ENCODE measurements at regions not wholly inside any gene's neighbourhood (a gene's known extent, or its start where the extent isn't known, plus 50 kb on each side); places are given as distances from the start of the nearest gene placed in this dataset.

GRCh38 chr13:91155512-91156114, 191.9 kb upstream of the MIR17HG start:
- in situ Hi-C loops (cut with HindIII; ENCODE audit: low sequenced_read_pairs) = no loop called here
- no peak for DNase-seq (ENCODE audit: low spot score)

GRCh38 chr13:91157273-91158016, 190.0 kb upstream of the MIR17HG start:
- in situ Hi-C loops (cut with HindIII; ENCODE audit: low sequenced_read_pairs) = no loop called here
- DNase-seq (ENCODE audit: low spot score) = peak; percentile 44

DNA sequence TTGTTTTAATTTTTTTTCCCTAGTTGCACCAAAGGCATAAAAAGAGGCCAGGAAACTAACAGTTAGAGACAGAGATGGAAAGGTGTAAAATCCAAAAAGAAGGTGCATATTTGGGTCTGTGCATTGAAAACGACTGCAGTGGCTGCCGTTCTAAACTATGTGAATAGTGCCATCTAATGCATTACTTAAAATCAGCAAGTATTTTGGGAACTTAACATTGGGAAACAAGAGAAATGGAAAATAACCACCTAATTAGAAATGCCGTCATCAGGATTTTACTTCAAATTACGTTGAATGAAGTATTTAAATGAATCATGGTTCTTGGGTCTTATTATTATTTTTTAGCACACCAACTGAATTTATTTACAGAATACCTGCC, 189.5 kb upstream of the MIR17HG start:
- in situ Hi-C loops (cut with HindIII; ENCODE audit: low sequenced_read_pairs) = no loop called here
- DNase-seq (ENCODE audit: low spot score) = no peak

DNA sequence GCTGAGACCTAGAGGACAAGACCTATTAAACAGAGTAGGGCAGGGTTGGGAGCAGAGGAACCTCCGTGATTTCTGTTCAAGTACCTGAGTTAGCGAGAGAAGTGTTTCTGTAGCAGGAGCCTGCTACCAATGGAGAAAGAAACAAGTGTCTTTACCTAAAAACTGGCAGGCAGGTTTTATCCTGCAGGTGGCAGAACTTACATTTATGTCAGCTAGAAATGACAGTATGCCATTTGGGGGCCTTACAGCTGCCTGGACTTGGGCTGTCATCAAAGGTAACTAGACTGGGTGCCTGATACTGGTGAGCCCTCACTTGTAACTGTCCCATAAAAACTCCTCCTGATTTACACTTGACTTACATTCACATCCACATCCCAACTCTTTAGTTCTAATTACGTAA, 185.3 kb upstream of the MIR17HG start:
- DNase-seq (ENCODE audit: low spot score) = peak; percentile 27
- in situ Hi-C loops (cut with HindIII; ENCODE audit: low sequenced_read_pairs) = no loop called here

GRCh38 chr13:91162589-91162988, 184.9 kb upstream of the MIR17HG start:
- no peak for DNase-seq (ENCODE audit: low spot score)
- in situ Hi-C loops (cut with HindIII; ENCODE audit: low sequenced_read_pairs) = no loop called here

DNA sequence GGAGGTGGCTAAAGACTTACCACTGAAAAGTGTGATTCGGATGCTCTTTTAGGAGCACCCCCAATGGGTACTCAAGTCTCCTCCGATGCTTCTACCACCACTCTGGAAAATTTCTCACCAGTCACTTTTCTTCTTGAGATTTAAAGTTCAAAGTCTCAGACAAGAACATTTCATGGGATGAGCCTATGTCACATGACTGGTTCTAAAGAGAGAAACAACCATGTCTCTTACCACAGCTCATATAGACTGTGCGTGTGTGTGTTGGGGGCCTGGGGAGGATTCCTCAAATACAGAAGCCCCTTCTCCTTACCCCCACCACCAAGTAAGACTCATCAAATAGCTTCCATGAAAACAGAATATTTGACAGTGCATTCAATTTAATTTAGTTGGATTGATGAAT, 181.7 kb upstream of the MIR17HG start:
- in situ Hi-C loops (cut with HindIII; ENCODE audit: low sequenced_read_pairs) = loop anchor here (5.0 kb wide), 1 partner anchor 72 kb away; no protein-coding TSS in a partner anchor
- DNase-seq (ENCODE audit: low spot score) = no peak

DNA sequence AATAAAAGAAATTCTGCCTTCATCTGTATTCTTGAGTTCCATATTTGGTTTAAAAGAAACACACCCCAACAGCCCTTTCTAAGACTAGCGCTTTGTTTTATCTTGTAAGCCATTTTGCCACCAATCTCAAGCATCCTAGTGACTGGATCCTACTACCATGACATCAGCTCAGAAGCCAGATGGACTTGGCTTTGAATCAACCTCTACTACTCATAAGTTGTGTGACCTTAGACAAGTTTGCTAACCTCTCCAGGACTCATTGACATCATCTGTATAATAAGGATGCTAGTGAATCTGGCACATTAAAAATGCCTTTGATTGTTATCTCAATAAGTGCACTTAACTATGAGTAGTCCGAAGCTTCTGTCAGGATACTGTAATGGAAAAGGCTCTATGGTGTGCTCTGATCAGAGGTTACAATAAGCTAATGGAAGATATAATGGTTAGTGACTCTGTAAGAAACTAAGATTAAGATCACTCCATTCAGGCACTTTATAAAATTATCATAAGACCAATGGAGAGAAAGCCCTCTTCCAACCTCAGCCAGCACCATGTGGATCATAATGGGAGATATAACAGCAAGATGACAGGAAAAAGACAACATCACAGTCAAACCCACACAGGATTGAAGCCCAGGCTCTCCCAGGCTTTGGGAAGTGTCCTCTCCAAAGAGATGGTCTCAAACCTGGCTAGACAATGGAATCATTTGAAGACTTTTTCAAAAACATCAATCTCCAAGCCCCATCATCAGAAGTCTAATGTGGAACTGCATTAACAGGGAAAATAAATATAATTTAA, 180.6 kb upstream of the MIR17HG start:
- no peak for DNase-seq (ENCODE audit: low spot score)
- in situ Hi-C loops (cut with HindIII; ENCODE audit: low sequenced_read_pairs) = loop anchor here (5.0 kb wide), 1 partner anchor 70 kb away; no protein-coding TSS in a partner anchor

DNA sequence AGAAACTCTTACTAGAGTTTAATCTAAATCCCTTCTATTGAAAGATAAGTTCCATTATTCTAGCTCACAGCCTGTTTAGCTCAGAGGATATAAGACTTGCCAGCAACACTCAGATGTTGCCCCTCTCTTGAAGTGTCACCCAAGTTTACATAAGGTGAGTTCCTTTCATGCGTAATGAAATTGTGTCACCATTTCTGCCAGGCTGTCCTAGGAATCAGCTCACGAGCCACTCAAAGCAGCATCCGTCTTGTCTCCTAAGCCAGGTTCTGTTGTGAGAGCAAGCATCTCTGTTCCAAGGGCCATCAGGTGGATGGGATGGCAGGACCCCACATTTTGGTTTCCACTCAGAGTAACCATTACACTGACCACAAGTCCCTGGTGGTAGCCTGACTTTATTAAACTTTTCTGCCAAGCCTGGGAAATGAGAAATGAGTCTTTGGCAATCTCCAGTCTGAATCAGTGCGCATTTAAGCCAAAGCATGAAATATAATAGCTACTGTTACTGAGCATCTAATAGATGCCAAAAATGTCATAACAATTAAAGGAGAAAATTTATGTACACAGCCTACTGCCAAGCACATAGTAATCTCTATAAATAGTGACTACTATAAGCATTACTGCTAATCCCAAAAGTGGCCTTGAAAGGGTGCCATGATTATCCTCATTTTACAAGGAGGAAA, 179.6 kb upstream of the MIR17HG start:
- in situ Hi-C loops (cut with HindIII; ENCODE audit: low sequenced_read_pairs) = loop anchor here (5.0 kb wide), 1 partner anchor 69 kb away; no protein-coding TSS in a partner anchor

GRCh38 chr13:91168386-91168711, 179.1 kb upstream of the MIR17HG start:
- in situ Hi-C loops (cut with HindIII; ENCODE audit: low sequenced_read_pairs) = loop anchor here (5.0 kb wide), 1 partner anchor 69 kb away; no protein-coding TSS in a partner anchor
- no peak for DNase-seq (ENCODE audit: low spot score)

More for the DNA sequence above, 179.6 kb upstream of the MIR17HG start:
- no peak for DNase-seq (ENCODE audit: low spot score)

- in situ Hi-C loops (cut with HindIII; ENCODE audit: low sequenced_read_pairs) = loop anchor here (5.0 kb wide), 1 partner anchor 68 kb away; no protein-coding TSS in a partner anchor
- no peak for DNase-seq (ENCODE audit: low spot score)
These were observed 178.0 kb upstream of the MIR17HG start for GRCh38 chr13:91169321-91170050.

DNA sequence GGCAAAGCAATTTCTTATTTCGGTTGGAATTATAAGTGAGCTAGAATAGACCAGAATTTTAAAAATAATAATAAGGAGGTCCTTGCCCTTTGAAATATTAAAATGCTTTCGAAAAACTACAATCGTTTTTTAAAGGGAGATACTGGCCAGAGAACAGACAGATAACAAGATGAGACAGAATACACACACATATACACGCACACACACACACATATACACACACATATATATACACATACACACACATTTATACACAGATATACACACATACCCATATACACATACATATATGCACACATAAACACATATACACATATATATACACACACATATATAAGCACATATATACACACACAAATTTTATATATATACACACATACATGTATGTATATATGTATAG, 175.3 kb upstream of the MIR17HG start:
- no peak for DNase-seq (ENCODE audit: low spot score)
- in situ Hi-C loops (cut with HindIII; ENCODE audit: low sequenced_read_pairs) = no loop called here

- in situ Hi-C loops (cut with HindIII; ENCODE audit: low sequenced_read_pairs) = no loop called here
- DNase-seq (ENCODE audit: low spot score) = no peak
These were observed 172.5 kb upstream of the MIR17HG start for GRCh38 chr13:91174886-91175501.

- in situ Hi-C loops (cut with HindIII; ENCODE audit: low sequenced_read_pairs) = no loop called here
- DNase-seq (ENCODE audit: low spot score) = no peak
These were observed 169.4 kb upstream of the MIR17HG start for GRCh38 chr13:91178099-91178498.

DNA sequence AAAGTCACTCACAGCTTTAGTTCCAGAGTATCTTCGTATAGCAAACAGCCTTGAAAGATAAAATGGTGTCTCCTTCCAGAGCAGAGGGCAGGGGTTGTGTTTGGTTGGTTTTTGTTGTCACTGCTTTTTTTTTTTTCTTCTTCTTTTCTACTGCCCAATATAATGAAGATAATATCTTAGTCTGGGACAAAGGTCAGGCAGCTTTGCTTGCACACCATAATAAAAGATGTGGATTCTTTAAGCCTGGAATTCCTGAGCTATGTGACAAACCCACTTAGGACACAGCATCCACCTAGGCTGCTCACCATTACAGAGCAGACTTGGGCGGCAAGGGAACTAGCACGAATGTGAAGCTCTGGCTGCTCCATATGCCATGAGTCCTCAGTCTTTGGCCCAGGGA, 165.6 kb upstream of the MIR17HG start:
- no peak for DNase-seq (ENCODE audit: low spot score)
- in situ Hi-C loops (cut with HindIII; ENCODE audit: low sequenced_read_pairs) = no loop called here

GRCh38 chr13:91184244-91184926, 163.1 kb upstream of the MIR17HG start:
- no peak for DNase-seq (ENCODE audit: low spot score)
- in situ Hi-C loops (cut with HindIII; ENCODE audit: low sequenced_read_pairs) = no loop called here

- DNase-seq (ENCODE audit: low spot score) = peak; percentile 24
- in situ Hi-C loops (cut with HindIII; ENCODE audit: low sequenced_read_pairs) = no loop called here
These were observed 162.1 kb upstream of the MIR17HG start for GRCh38 chr13:91185294-91185863.

GRCh38 chr13:91187522-91187921, 160.0 kb upstream of the MIR17HG start:
- in situ Hi-C loops (cut with HindIII; ENCODE audit: low sequenced_read_pairs) = no loop called here
- DNase-seq (ENCODE audit: low spot score) = no peak

DNA sequence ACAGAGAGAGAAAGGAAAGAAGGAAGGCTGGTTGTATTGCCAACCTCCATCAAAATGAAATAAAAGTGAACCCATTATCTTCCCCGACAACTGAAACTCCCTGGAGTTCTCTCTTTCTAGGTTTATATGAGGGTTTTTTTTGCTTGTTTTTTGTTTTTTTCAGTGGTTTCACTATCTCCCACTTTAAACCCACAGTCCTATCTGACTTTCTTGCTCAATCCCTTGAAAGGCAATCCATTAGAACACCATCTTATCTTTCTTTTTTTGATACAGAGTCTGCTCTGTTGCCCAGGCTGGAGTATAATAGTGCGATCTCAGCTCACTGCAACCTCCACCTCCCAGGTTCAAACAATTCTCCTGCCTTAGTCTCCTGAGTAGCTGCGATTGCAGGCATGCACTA, 158.0 kb upstream of the MIR17HG start:
- in situ Hi-C loops (cut with HindIII; ENCODE audit: low sequenced_read_pairs) = no loop called here

More for the DNA sequence above, 158.0 kb upstream of the MIR17HG start:
- no peak for DNase-seq (ENCODE audit: low spot score)
